ENCODE measurements at regions not wholly inside any gene's neighbourhood (a gene's known extent, or its start where the extent isn't known, plus 50 kb on each side); places are given as distances from the start of the nearest gene placed in this dataset.

DNA sequence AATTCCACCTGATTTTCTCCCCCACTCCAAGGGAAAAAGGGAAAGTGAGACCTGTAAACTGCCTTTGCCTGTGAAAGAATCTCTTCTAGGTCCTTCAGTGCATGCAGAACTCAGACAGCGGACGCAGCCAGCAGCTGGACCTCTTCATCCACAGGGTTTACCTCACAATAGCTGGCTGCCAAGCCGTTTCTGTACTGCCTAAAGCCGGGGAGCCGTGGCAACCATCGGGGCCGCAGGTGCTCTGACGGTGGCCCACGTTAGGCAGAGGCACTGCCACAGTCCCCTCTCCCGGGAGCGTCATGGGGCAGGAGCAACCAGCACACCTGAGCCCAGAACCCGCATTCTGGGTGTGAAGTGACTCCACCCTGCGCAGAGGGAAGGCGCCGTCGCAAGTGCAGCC is 206.1 kb downstream of the TTLL2 start:
- no peaks in the 10 kb centered on the region for H3F3A ChIP-seq (ENCODE audit: insufficient read depth)
- no peaks in the 10 kb centered on the region for H3K9me2 ChIP-seq (ENCODE audit: insufficient read depth)
- DNase-seq, result no peak
- no peak overlapping the region for H2AFZ ChIP-seq
- H4K20me1 ChIP-seq (ENCODE audit: insufficient read depth), result no peaks in the 10 kb centered on the region
- no peak overlapping the region for H3K27ac ChIP-seq
- in situ Hi-C loops (cut with MboI), result no loop called here
- no peaks in the 10 kb centered on the region for H3K27me3 ChIP-seq (replicated peaks; ENCODE audit: insufficient read depth)
- H3K9me3 ChIP-seq (ENCODE audit: low read depth), result no peaks in the 10 kb centered on the region
- H3K4me2 ChIP-seq (ENCODE audit: unreplicated experiment), result no peak overlapping the region
- no peak overlapping the region for H3K9ac ChIP-seq
- no peak overlapping the region for H3K4me3 ChIP-seq
- TF ChIP-seq EZH2phosphoT487 (IDR thresholded peaks at IDR 0.05; ENCODE audit: insufficient read depth, low read depth) (no peak), EZH2 (IDR thresholded peaks at IDR 0.05; ENCODE audit: insufficient read depth, poor library complexity, severe bottlenecking) (no peak)
- H3K79me2 ChIP-seq (ENCODE audit: insufficient read depth), result no peaks in the 10 kb centered on the region
- no peaks in the 10 kb centered on the region for H3K4me1 ChIP-seq (ENCODE audit: insufficient read depth)
- no peaks in the 10 kb centered on the region for H3K36me3 ChIP-seq (ENCODE audit: low read depth)
- 30 to 38% methylated on average over 16 of the region's 16 CpGs for WGBS, 2 experiments (ENCODE audit: low coverage in 1 of 2, low lambda C conversion rate in 2 of 2, missing lambda C conversion rate in 2 of 2)

GRCh38 chr6:167532410-167533288 is 207.8 kb downstream of the TTLL2 start:
- Histone ChIP-seq H3K36me3 (ENCODE audit: low read depth) (no peaks in the 10 kb centered on the region), H3K27ac (no peak overlapping the region), H3K4me1 (ENCODE audit: insufficient read depth) (no peaks in the 10 kb centered on the region), H4K20me1 (ENCODE audit: insufficient read depth) (no peaks in the 10 kb centered on the region), H3K27me3 (replicated peaks; ENCODE audit: insufficient read depth) (no peaks in the 10 kb centered on the region), H3K9ac (no peak overlapping the region), H2AFZ (no peak overlapping the region), H3K79me2 (ENCODE audit: insufficient read depth) (no peaks in the 10 kb centered on the region), H3K4me3 (no peak overlapping the region), H3K9me2 (ENCODE audit: insufficient read depth) (no peaks in the 10 kb centered on the region), H3F3A (ENCODE audit: insufficient read depth) (no peaks in the 10 kb centered on the region), H3K4me2 (ENCODE audit: unreplicated experiment) (no peak overlapping the region), H3K9me3 (ENCODE audit: low read depth) (no peaks in the 10 kb centered on the region)
- TF ChIP-seq EZH2 (IDR thresholded peaks at IDR 0.05; ENCODE audit: insufficient read depth, poor library complexity, severe bottlenecking) (no peak), EZH2phosphoT487 (IDR thresholded peaks at IDR 0.05; ENCODE audit: insufficient read depth, low read depth) (no peak)
- 52 to 59% methylated on average over 17 of the region's 17 CpGs for WGBS, 2 experiments (ENCODE audit: low coverage in 1 of 2, low lambda C conversion rate in 2 of 2, missing lambda C conversion rate in 2 of 2)
- in situ Hi-C loops (cut with MboI), result no loop called here
- no peak for DNase-seq

DNA sequence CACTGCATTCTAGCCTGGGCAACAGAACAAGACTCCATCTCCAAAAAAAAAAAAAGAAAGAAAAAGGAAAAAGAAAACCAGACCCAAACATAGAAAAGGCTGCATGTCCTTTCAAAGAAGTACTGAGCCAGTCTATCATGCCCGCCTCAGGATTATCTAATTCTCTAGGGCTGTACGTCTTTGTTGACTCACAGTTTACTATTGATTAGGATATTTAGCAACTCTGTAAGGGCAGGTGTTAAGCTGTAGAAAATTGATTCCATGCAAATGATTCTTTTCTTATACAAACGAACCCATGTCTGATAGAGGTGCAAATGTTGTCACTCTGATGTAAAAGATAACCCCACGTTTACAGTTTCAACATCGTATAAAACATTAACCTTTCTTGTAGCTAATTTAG is 209.0 kb downstream of the TTLL2 start:
- no peaks in the 10 kb centered on the region for H3K9me2 ChIP-seq (ENCODE audit: insufficient read depth)
- no peak overlapping the region for H3K9ac ChIP-seq
- no peaks in the 10 kb centered on the region for H3K27me3 ChIP-seq (replicated peaks; ENCODE audit: insufficient read depth)
- no peak overlapping the region for H3K27ac ChIP-seq
- no peaks in the 10 kb centered on the region for H3K79me2 ChIP-seq (ENCODE audit: insufficient read depth)
- H3F3A ChIP-seq (ENCODE audit: insufficient read depth), result no peaks in the 10 kb centered on the region
- no peak for DNase-seq
- H3K4me1 ChIP-seq (ENCODE audit: insufficient read depth), result no peaks in the 10 kb centered on the region
- no peaks in the 10 kb centered on the region for H3K9me3 ChIP-seq (ENCODE audit: low read depth)
- H3K4me2 ChIP-seq (ENCODE audit: unreplicated experiment), result no peak overlapping the region
- WGBS, 2 experiments (ENCODE audit: low coverage in 1 of 2, low lambda C conversion rate in 2 of 2, missing lambda C conversion rate in 2 of 2), result 34 to 41% methylated on average over 5 of the region's 5 CpGs
- in situ Hi-C loops (cut with MboI), result no loop called here
- no peak for TF ChIP-seq EZH2phosphoT487 (IDR thresholded peaks at IDR 0.05; ENCODE audit: insufficient read depth, low read depth)
- no peak for TF ChIP-seq EZH2 (IDR thresholded peaks at IDR 0.05; ENCODE audit: insufficient read depth, poor library complexity, severe bottlenecking)
- H3K4me3 ChIP-seq, result no peak overlapping the region
- no peaks in the 10 kb centered on the region for H4K20me1 ChIP-seq (ENCODE audit: insufficient read depth)
- H3K36me3 ChIP-seq (ENCODE audit: low read depth), result no peaks in the 10 kb centered on the region
- no peak overlapping the region for H2AFZ ChIP-seq

DNA sequence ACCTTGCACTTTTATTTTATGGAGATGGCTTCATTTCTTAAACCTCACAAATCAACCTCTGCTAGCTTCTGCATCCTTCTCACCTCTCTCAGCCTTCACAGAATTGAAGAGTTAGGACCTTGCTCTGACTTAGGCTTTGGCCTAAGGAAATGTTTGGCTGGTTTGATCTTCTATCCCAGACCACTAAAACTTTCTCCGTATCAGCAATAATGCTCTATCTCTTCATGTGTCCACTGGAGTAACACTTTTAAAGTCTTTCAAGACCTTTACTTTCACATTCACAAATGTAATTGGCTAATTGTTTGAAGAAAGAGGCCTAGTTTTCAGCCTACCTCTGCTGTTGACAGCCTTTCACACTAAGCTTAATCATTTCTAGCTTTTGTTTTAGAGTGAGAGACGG is 212.9 kb downstream of the TTLL2 start:
- no peak overlapping the region for H3K27ac ChIP-seq

More for the DNA sequence above, 212.9 kb downstream of the TTLL2 start:
- no peaks in the 10 kb centered on the region for H3F3A ChIP-seq (ENCODE audit: insufficient read depth)
- H3K79me2 ChIP-seq (ENCODE audit: insufficient read depth), result no peaks in the 10 kb centered on the region
- in situ Hi-C loops (cut with MboI), result no loop called here
- no peak overlapping the region for H2AFZ ChIP-seq
- no peak for DNase-seq
- no peak overlapping the region for H3K9ac ChIP-seq
- H3K4me1 ChIP-seq (ENCODE audit: insufficient read depth), result no peaks in the 10 kb centered on the region
- no peak overlapping the region for H3K4me3 ChIP-seq
- H4K20me1 ChIP-seq (ENCODE audit: insufficient read depth), result no peaks in the 10 kb centered on the region
- no peaks in the 10 kb centered on the region for H3K9me2 ChIP-seq (ENCODE audit: insufficient read depth)
- H3K27me3 ChIP-seq (replicated peaks; ENCODE audit: insufficient read depth), result no peaks in the 10 kb centered on the region
- no peaks in the 10 kb centered on the region for H3K9me3 ChIP-seq (ENCODE audit: low read depth)
- TF ChIP-seq EZH2phosphoT487 (IDR thresholded peaks at IDR 0.05; ENCODE audit: insufficient read depth, low read depth) (no peak), EZH2 (IDR thresholded peaks at IDR 0.05; ENCODE audit: insufficient read depth, poor library complexity, severe bottlenecking) (no peak)
- H3K36me3 ChIP-seq (ENCODE audit: low read depth), result no peaks in the 10 kb centered on the region
- 37 to 41% methylated on average over 2 of the region's 2 CpGs for WGBS, 2 experiments (ENCODE audit: low coverage in 1 of 2, low lambda C conversion rate in 2 of 2, missing lambda C conversion rate in 2 of 2)
- H3K4me2 ChIP-seq (ENCODE audit: unreplicated experiment), result no peak overlapping the region

Data from GM23248 (cell line).